OCI-LY1 (cell line): ENCODE measurements at regions not wholly inside any gene's neighbourhood (a gene's known extent, or its start where the extent isn't known, plus 50 kb on each side); places are given as distances from the start of the nearest gene placed in this dataset.

Experiments
- H2AFZ ChIP-seq: fragments of 200-600 bp; sonication (generic), shearing (Covaris generic); 2 replicates; pipeline ENCODE4 v1.6.0; 2014; ENCODE audit warnings: antibody characterized with exemption, mild to moderate bottlenecking, low read length
- H3F3A ChIP-seq: fragments of 200-600 bp; sonication (generic), shearing (Covaris generic); 2 replicates; pipeline ENCODE4 v1.6.0; 2014; ENCODE audit warnings: mild to moderate bottlenecking, antibody characterized with exemption, low read length, moderate library complexity; ENCODE audit not compliant: insufficient read depth
- H3K27ac ChIP-seq: fragments of 200-600 bp; sonication (generic); 2 replicates; pipeline ENCODE4 v1.5.1; 2014; ENCODE audit warnings: low read length, mixed run types, mild to moderate bottlenecking, low read depth; ENCODE audit not compliant: poor library complexity, severe bottlenecking
- H3K27me3 ChIP-seq: fragments of 200-600 bp; sonication (generic); 2 replicates; pipeline ENCODE4 v1.6.0; 2014; ENCODE audit warnings: antibody characterized with exemption, mild to moderate bottlenecking, low read length, moderate library complexity; ENCODE audit not compliant: insufficient read depth
- H3K36me3 ChIP-seq: fragments of 200-600 bp; sonication (generic); 2 replicates; pipeline ENCODE4 v1.6.1; 2014; ENCODE audit warnings: mild to moderate bottlenecking, antibody characterized with exemption, low read length, moderate library complexity, mixed read lengths; ENCODE audit not compliant: insufficient read depth
- H3K4me1 ChIP-seq: fragments of 200-600 bp; sonication (generic); 2 replicates; pipeline ENCODE4 v1.5.1; 2014; ENCODE audit warnings: mild to moderate bottlenecking, low read length, moderate library complexity; ENCODE audit not compliant: insufficient read depth, severe bottlenecking
- H3K4me2 ChIP-seq: fragments of 200-600 bp; sonication (generic), shearing (Covaris generic); 2 replicates; pipeline ENCODE4 v1.6.1; 2014; ENCODE audit warnings: low read length
- H3K4me3 ChIP-seq: fragments of 200-600 bp; sonication (generic); 2 replicates; pipeline ENCODE4 v1.5.1; 2014; ENCODE audit warnings: low read length, low read depth, mild to moderate bottlenecking, mixed read lengths; ENCODE audit not compliant: poor library complexity, severe bottlenecking
- H3K79me2 ChIP-seq: fragments of 200-600 bp; shearing (Covaris generic); 2 replicates; pipeline ENCODE4 v1.6.1; 2016; ENCODE audit warnings: mixed run types, low read length, mixed read lengths; ENCODE audit not compliant: insufficient read depth
- H3K9ac ChIP-seq: fragments of 200-600 bp; sonication (generic), shearing (Covaris generic); 2 replicates; pipeline ENCODE4 v1.6.1; 2014; ENCODE audit warnings: mild to moderate bottlenecking, low read length, mixed read lengths
- H3K9me2 ChIP-seq: fragments of 200-600 bp; sonication (generic), shearing (Covaris generic); 2 replicates; pipeline ENCODE4 v1.6.1; 2014; ENCODE audit warnings: low read depth, mild to moderate bottlenecking, low read length, mixed read lengths
- H3K9me3 ChIP-seq: fragments of 200-600 bp; shearing (Covaris generic); 2 replicates; pipeline ENCODE4 v1.6.1; 2014; ENCODE audit warnings: low read length, mixed read lengths
- H4K20me1 ChIP-seq: fragments of 200-600 bp; sonication (generic), shearing (Covaris generic); 2 replicates; pipeline ENCODE4 v1.6.0; 2016; ENCODE audit warnings: mild to moderate bottlenecking, low read length; ENCODE audit not compliant: insufficient read depth
- EZH2 ChIP-seq: fragments of 200-600 bp; sonication (generic), shearing (Covaris generic); IDR thresholded peaks from 2 replicates; pipeline ENCODE4 v1.8.0; 2017; ENCODE audit warnings: borderline replicate concordance, mixed run types, mild to moderate bottlenecking, antibody characterized with exemption, low read length, moderate library complexity, mixed read lengths
- TF ChIP-seq, protein P1 (sequence below): fragments of 200-600 bp; sonication (generic), shearing (Covaris generic); IDR thresholded peaks from 2 replicates; pipeline ENCODE4 v1.5.1; 2017; ENCODE audit warnings: mild to moderate bottlenecking, antibody characterized with exemption, low read length, moderate library complexity, mixed read lengths

GRCh38 chr10:120347644-120348043 is 109.4 kb upstream of the PLPP4 start:
- Histone ChIP-seq H3K79me2 (no peaks in the 10 kb centered on the region), H3K9me3 (no peaks in the 10 kb centered on the region), H3K27me3 (no peaks in the 10 kb centered on the region), H3K36me3 (no peaks in the 10 kb centered on the region), H2AFZ (no peak overlapping the region), H4K20me1 (no peaks in the 10 kb centered on the region), H3F3A (no peaks in the 10 kb centered on the region), H3K9ac (no peak overlapping the region), H3K4me1 (no peaks in the 10 kb centered on the region), H3K4me3 (no peak overlapping the region), H3K4me2 (no peak overlapping the region), H3K9me2 (no peaks in the 10 kb centered on the region), H3K27ac (no peak overlapping the region)
- TF ChIP-seq, protein P1, sequence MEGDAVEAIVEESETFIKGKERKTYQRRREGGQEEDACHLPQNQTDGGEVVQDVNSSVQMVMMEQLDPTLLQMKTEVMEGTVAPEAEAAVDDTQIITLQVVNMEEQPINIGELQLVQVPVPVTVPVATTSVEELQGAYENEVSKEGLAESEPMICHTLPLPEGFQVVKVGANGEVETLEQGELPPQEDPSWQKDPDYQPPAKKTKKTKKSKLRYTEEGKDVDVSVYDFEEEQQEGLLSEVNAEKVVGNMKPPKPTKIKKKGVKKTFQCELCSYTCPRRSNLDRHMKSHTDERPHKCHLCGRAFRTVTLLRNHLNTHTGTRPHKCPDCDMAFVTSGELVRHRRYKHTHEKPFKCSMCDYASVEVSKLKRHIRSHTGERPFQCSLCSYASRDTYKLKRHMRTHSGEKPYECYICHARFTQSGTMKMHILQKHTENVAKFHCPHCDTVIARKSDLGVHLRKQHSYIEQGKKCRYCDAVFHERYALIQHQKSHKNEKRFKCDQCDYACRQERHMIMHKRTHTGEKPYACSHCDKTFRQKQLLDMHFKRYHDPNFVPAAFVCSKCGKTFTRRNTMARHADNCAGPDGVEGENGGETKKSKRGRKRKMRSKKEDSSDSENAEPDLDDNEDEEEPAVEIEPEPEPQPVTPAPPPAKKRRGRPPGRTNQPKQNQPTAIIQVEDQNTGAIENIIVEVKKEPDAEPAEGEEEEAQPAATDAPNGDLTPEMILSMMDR = no peak
- no peak for TF ChIP-seq EZH2

- Histone ChIP-seq H3K9me2 (no peaks in the 10 kb centered on the region), H3K36me3 (no peaks in the 10 kb centered on the region), H3K4me1 (no peaks in the 10 kb centered on the region), H3K79me2 (no peaks in the 10 kb centered on the region), H3K9me3 (no peaks in the 10 kb centered on the region), H3K27me3 (no peaks in the 10 kb centered on the region), H3K9ac (no peak overlapping the region), H3K4me3 (no peak overlapping the region), H3F3A (no peaks in the 10 kb centered on the region), H3K4me2 (no peak overlapping the region), H3K27ac (no peak overlapping the region), H4K20me1 (no peaks in the 10 kb centered on the region), H2AFZ (no peak overlapping the region)
- TF ChIP-seq EZH2 = no peak
- TF ChIP-seq, protein P1 = no peak
These were observed 108.0 kb upstream of the PLPP4 start for GRCh38 chr10:120349069-120349468.

DNA sequence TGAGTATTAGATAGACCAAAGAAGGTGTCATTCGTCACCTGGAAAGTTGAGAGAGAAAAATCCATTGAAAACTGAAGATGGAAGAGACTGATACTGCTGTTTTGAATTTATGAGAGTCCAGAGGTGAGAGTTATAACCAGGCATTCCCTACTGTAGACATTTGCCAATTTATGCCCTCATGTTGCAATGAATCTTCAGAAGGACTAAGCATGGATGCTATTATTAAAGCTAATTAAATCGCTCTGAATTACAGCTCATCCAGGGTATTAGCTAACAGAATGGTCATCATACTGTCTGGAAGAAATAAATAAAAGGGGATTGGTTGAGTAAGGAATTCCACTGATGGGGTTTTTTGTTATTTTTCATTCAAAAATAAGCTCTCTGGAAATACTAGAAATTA is 101.6 kb upstream of the PLPP4 start:
- H3K79me2 ChIP-seq = no peaks in the 10 kb centered on the region
- no peaks in the 10 kb centered on the region for H3K9me2 ChIP-seq
- no peak overlapping the region for H3K4me2 ChIP-seq
- no peak overlapping the region for H3K27ac ChIP-seq
- no peaks in the 10 kb centered on the region for H3F3A ChIP-seq
- H3K9me3 ChIP-seq = no peaks in the 10 kb centered on the region
- H2AFZ ChIP-seq = no peak overlapping the region
- no peaks in the 10 kb centered on the region for H3K4me1 ChIP-seq
- no peaks in the 10 kb centered on the region for H4K20me1 ChIP-seq
- TF ChIP-seq EZH2 = no peak
- TF ChIP-seq, protein P1 = no peak
- no peaks in the 10 kb centered on the region for H3K27me3 ChIP-seq
- no peak overlapping the region for H3K9ac ChIP-seq
- H3K4me3 ChIP-seq = no peak overlapping the region
- no peaks in the 10 kb centered on the region for H3K36me3 ChIP-seq
